ENCODE measurements at regions not wholly inside any gene's neighbourhood (a gene's known extent, or its start where the extent isn't known, plus 50 kb on each side); places are given as distances from the start of the nearest gene placed in this dataset.

- no peaks in the 10 kb centered on the region for H4K20me1 ChIP-seq (ENCODE audit: control insufficient read depth, insufficient read depth, low read length, poor library complexity, severe bottlenecking)
- no peak overlapping the region for H2AFZ ChIP-seq (ENCODE audit: insufficient read depth, low read depth, low read length, poor library complexity, severe bottlenecking)
- H3K4me1 ChIP-seq (ENCODE audit: control insufficient read depth in 2 of 2, insufficient read depth in 2 of 2, low read length in 2 of 2) = no peaks in the 10 kb centered on the region
- Mint-ChIP-seq H3K4me1 (no peaks in the 10 kb centered on the region), H3K27ac (no peak overlapping the region), H3K4me3 (no peak overlapping the region), H3K9me3 (ENCODE audit: insufficient read depth) (peaks cover 9% of the 10 kb centered on the region), H3K27me3 (no peaks in the 10 kb centered on the region)
- ChIA-PET CTCF (no interaction called here), POLR2A (no interaction called here)
- no peak overlapping the region for H3K27ac ChIP-seq (ENCODE audit: low read length in 2 of 2)
- H3K4me2 ChIP-seq (replicated peaks; ENCODE audit: low read depth, low read length, poor library complexity, severe bottlenecking) = no peak overlapping the region
- no peak for TF ChIP-seq EZH2 (IDR thresholded peaks at IDR 0.05; ENCODE audit: borderline replicate concordance, insufficient read depth, low read depth, low read length, poor library complexity, severe bottlenecking)
- no peak for TF ChIP-seq CTCF (IDR thresholded peaks at IDR 0.05)
- H3K9me3 ChIP-seq (ENCODE audit: control extremely low read depth in 1 of 3, control insufficient read depth in 2 of 3, insufficient read depth in 1 of 3, low read length in 2 of 3) = no peaks in the 10 kb centered on the region
- no peak overlapping the region for H3K4me3 ChIP-seq (ENCODE audit: control extremely low read depth in 1 of 5, extremely low read depth in 1 of 5, insufficient read depth in 1 of 5, low read depth in 2 of 5, low read length in 4 of 5)
- no CpG with 5 or more reads among the region's 1 CpG for WGBS (ENCODE audit: insufficient coverage)
- intact Hi-C loops (cut with micrococcal nuclease) = no loop called here
- DNase-seq (no peak), ATAC-seq (ENCODE audit: low read depth) (no peak)
- H3K9ac ChIP-seq (ENCODE audit: low read length) = no peak overlapping the region
- no peaks in the 10 kb centered on the region for H3K36me3 ChIP-seq (replicated peaks in 1 of 2; ENCODE audit: control extremely low read depth in 1 of 2, control insufficient read depth in 1 of 2, extremely low read depth in 1 of 2, insufficient read depth in 2 of 2, low read length in 1 of 2)
- no peaks in the 10 kb centered on the region for H3K27me3 ChIP-seq (replicated peaks in 1 of 4; ENCODE audit: control extremely low read depth in 1 of 4, control insufficient read depth in 3 of 4, insufficient read depth in 4 of 4, low read length in 3 of 4)
- no peaks in the 10 kb centered on the region for H3K79me2 ChIP-seq (ENCODE audit: control insufficient read depth, insufficient read depth, low read length)
Observed at GRCh38 chr13:58869566-58869965, 1238.0 kb downstream of the PCDH17 start.

GRCh38 chr13:58876473-58876872 is 1244.9 kb downstream of the PCDH17 start:
- DNase-seq (no peak), ATAC-seq (ENCODE audit: low read depth) (no peak)
- WGBS (ENCODE audit: insufficient coverage) = no CpG with 5 or more reads among the region's 1 CpG
- intact Hi-C loops (cut with micrococcal nuclease) = no loop called here
- Histone ChIP-seq H2AFZ (ENCODE audit: insufficient read depth, low read depth, low read length, poor library complexity, severe bottlenecking) (no peak overlapping the region), H3K27ac (ENCODE audit: low read length in 2 of 2) (no peak overlapping the region), H3K27me3 (replicated peaks in 1 of 4; ENCODE audit: control extremely low read depth in 1 of 4, control insufficient read depth in 3 of 4, insufficient read depth in 4 of 4, low read length in 3 of 4) (no peaks in the 10 kb centered on the region), H3K9me3 (ENCODE audit: control extremely low read depth in 1 of 3, control insufficient read depth in 2 of 3, insufficient read depth in 1 of 3, low read length in 2 of 3) (no peaks in the 10 kb centered on the region), H3K4me3 (ENCODE audit: control extremely low read depth in 1 of 5, extremely low read depth in 1 of 5, insufficient read depth in 1 of 5, low read depth in 2 of 5, low read length in 4 of 5) (no peak overlapping the region), H4K20me1 (ENCODE audit: control insufficient read depth, insufficient read depth, low read length, poor library complexity, severe bottlenecking) (no peaks in the 10 kb centered on the region), H3K36me3 (replicated peaks in 1 of 2; ENCODE audit: control extremely low read depth in 1 of 2, control insufficient read depth in 1 of 2, extremely low read depth in 1 of 2, insufficient read depth in 2 of 2, low read length in 1 of 2) (no peaks in the 10 kb centered on the region), H3K4me2 (replicated peaks; ENCODE audit: low read depth, low read length, poor library complexity, severe bottlenecking) (no peak overlapping the region), H3K4me1 (ENCODE audit: control insufficient read depth in 2 of 2, insufficient read depth in 2 of 2, low read length in 2 of 2) (no peaks in the 10 kb centered on the region), H3K79me2 (ENCODE audit: control insufficient read depth, insufficient read depth, low read length) (no peaks in the 10 kb centered on the region), H3K9ac (ENCODE audit: low read length) (no peak overlapping the region)
- Mint-ChIP-seq H3K27me3 (no peaks in the 10 kb centered on the region), H3K4me3 (no peak overlapping the region), H3K4me1 (no peaks in the 10 kb centered on the region), H3K9me3 (ENCODE audit: insufficient read depth) (no peaks in the 10 kb centered on the region), H3K27ac (no peak overlapping the region)
- POLR2A ChIA-PET = no interaction called here
- CTCF ChIA-PET = no interaction called here
- TF ChIP-seq CTCF (IDR thresholded peaks at IDR 0.05) (no peak), EZH2 (IDR thresholded peaks at IDR 0.05; ENCODE audit: borderline replicate concordance, insufficient read depth, low read depth, low read length, poor library complexity, severe bottlenecking) (no peak)
